ENCODE measurements at regions not wholly inside any gene's neighbourhood (a gene's known extent, or its start where the extent isn't known, plus 50 kb on each side); places are given as distances from the start of the nearest gene placed in this dataset.

- no peaks in the 10 kb centered on the region for H3K9me2 ChIP-seq
- H3K4me1 ChIP-seq (ENCODE audit: control insufficient read depth in 1 of 2, insufficient read depth in 2 of 2, low read depth in 1 of 2, low read length in 1 of 2), result no peaks in the 10 kb centered on the region
- no peaks in the 10 kb centered on the region for H3K79me2 ChIP-seq (ENCODE audit: insufficient read depth)
- no peaks in the 10 kb centered on the region for H3K36me3 ChIP-seq (replicated peaks in 1 of 2; ENCODE audit: control insufficient read depth in 1 of 2, insufficient read depth in 2 of 2, low read length in 1 of 2)
- ChIA-PET CTCF (interaction anchor here (1.1 kb wide), 2 partner anchors 10 to 76 kb away, joined by 3 read pairs; no protein-coding TSS in a partner anchor), POLR2A (no interaction called here)
- H3F3A ChIP-seq (replicated peaks; ENCODE audit: insufficient read depth), result no peaks in the 10 kb centered on the region
- H3K27ac ChIP-seq (ENCODE audit: low read depth in 2 of 2, low read length in 1 of 2), result no peak overlapping the region
- no peak overlapping the region for H3K4me2 ChIP-seq
- H3K9ac ChIP-seq, result no peak overlapping the region
- DNase-seq, result no peak
- H3K27me3 ChIP-seq (ENCODE audit: insufficient read depth), result no peaks in the 10 kb centered on the region
- no peaks in the 10 kb centered on the region for H4K20me1 ChIP-seq (ENCODE audit: insufficient read depth)
- H3K4me3 ChIP-seq (ENCODE audit: low read depth in 2 of 2, low read length in 1 of 2), result no peak overlapping the region
- TF ChIP-seq ZBTB33 (IDR thresholded peaks at IDR 0.05; ENCODE audit: borderline replicate concordance, low read depth) (no peak), REST (IDR thresholded peaks at IDR 0.05; ENCODE audit: low read depth, low read length) (no peak)
- H2AFZ ChIP-seq (ENCODE audit: low read depth), result no peak overlapping the region
- H3K9me3 ChIP-seq, result no peaks in the 10 kb centered on the region
These were observed 469.3 kb upstream of the MAN1A1 start for GRCh38 chr6:119818876-119819275.

- ChIA-PET CTCF (interaction anchor here (1.2 kb wide), 1 partner anchor 8 kb away, joined by 3 read pairs; no protein-coding TSS in a partner anchor), POLR2A (no interaction called here)
- no peak for TF ChIP-seq USF2 (IDR thresholded peaks at IDR 0.05; ENCODE audit: borderline replicate concordance, low read depth, low read length)
- no peak for TF ChIP-seq GATA2 (CRISPR knock-in tag; IDR thresholded peaks at IDR 0.05)
- no peak for TF ChIP-seq TAF1 (IDR thresholded peaks at IDR 0.05; ENCODE audit: borderline replicate concordance, low read depth, low read length)
- Histone ChIP-seq H3K27ac (ENCODE audit: low read depth in 2 of 2, low read length in 1 of 2) (no peak overlapping the region), H3K9me2 (no peaks in the 10 kb centered on the region), H3K4me3 (ENCODE audit: low read depth in 2 of 2, low read length in 1 of 2) (no peak overlapping the region), H3F3A (replicated peaks; ENCODE audit: insufficient read depth) (no peaks in the 10 kb centered on the region), H3K9ac (no peak overlapping the region), H3K79me2 (ENCODE audit: insufficient read depth) (no peaks in the 10 kb centered on the region), H2AFZ (ENCODE audit: low read depth) (no peak overlapping the region), H4K20me1 (ENCODE audit: insufficient read depth) (no peaks in the 10 kb centered on the region), H3K36me3 (replicated peaks in 1 of 2; ENCODE audit: control insufficient read depth in 1 of 2, insufficient read depth in 2 of 2, low read length in 1 of 2) (no peaks in the 10 kb centered on the region), H3K4me2 (no peak overlapping the region), H3K4me1 (ENCODE audit: control insufficient read depth in 1 of 2, insufficient read depth in 2 of 2, low read depth in 1 of 2, low read length in 1 of 2) (no peaks in the 10 kb centered on the region), H3K27me3 (ENCODE audit: insufficient read depth) (no peaks in the 10 kb centered on the region), H3K9me3 (no peaks in the 10 kb centered on the region)
- no peak for DNase-seq
- 16% methylated on average over 9 of the region's 9 CpGs for WGBS (ENCODE audit: low lambda C conversion rate)
These were observed 465.2 kb upstream of the MAN1A1 start for GRCh38 chr6:119814609-119815400.
